KOPT-K1 (cell line): ENCODE measurements at regions not wholly inside any gene's neighbourhood (a gene's known extent, or its start where the extent isn't known, plus 50 kb on each side); places are given as distances from the start of the nearest gene placed in this dataset.
"Not testable (repeated sequence)": the region's sequence is repeated elsewhere in the genome, so short reads cannot be mapped to it uniquely, and the experiment has no call there.

Experiments
- H3K27ac ChIP-seq: fragments of 200-600 bp; sonication (generic); 2 replicates; pipeline ENCODE4 v1.5.1; 2016; ENCODE audit warnings: antibody characterized with exemption, mild to moderate bottlenecking, low read depth, low read length; ENCODE audit not compliant: poor library complexity, severe bottlenecking
- H3K36me3 ChIP-seq: fragments of 200-600 bp; sonication (generic); 2 replicates; pipeline ENCODE4 v1.5.1; 2017; ENCODE audit warnings: antibody characterized with exemption, mild to moderate bottlenecking, low read length, moderate library complexity; ENCODE audit not compliant: insufficient read depth
- H3K9me3 ChIP-seq: fragments of 200-600 bp; sonication (generic); 2 replicates; pipeline ENCODE4 v1.5.1; 2017; ENCODE audit warnings: antibody characterized with exemption, low read length, mild to moderate bottlenecking; ENCODE audit not compliant: insufficient read depth, poor library complexity, severe bottlenecking

- H3K36me3 ChIP-seq, H3K9me3 ChIP-seq, H3K27ac ChIP-seq: not testable (repeated sequence)
These were observed 274.0 kb downstream of the ANAPC1 start for GRCh38 chr2:111610035-111610434.

- Histone ChIP-seq H3K27ac (no peak overlapping the region), H3K9me3 (no peaks in the 10 kb centered on the region), H3K36me3 (no peaks in the 10 kb centered on the region)
These were observed 267.3 kb downstream of the ANAPC1 start for GRCh38 chr2:111616651-111617218.

- Histone ChIP-seq H3K9me3 (no peaks in the 10 kb centered on the region), H3K27ac (no peak overlapping the region), H3K36me3 (no peaks in the 10 kb centered on the region)
These were observed 266.4 kb downstream of the ANAPC1 start for GRCh38 chr2:111617299-111618225.

- H3K9me3 ChIP-seq, result no peaks in the 10 kb centered on the region
- no peaks in the 10 kb centered on the region for H3K36me3 ChIP-seq
- no peak overlapping the region for H3K27ac ChIP-seq
These were observed 265.6 kb downstream of the ANAPC1 start for GRCh38 chr2:111618226-111618977.

GRCh38 chr2:111618978-111619902 lies 264.8 kb downstream of the ANAPC1 start:
- H3K27ac ChIP-seq, result no peak overlapping the region
- no peaks in the 10 kb centered on the region for H3K36me3 ChIP-seq
- no peaks in the 10 kb centered on the region for H3K9me3 ChIP-seq

- Histone ChIP-seq H3K36me3 (no peaks in the 10 kb centered on the region), H3K9me3 (no peaks in the 10 kb centered on the region), H3K27ac (no peak overlapping the region)
These were observed 263.7 kb downstream of the ANAPC1 start for GRCh38 chr2:111620281-111620680.

DNA sequence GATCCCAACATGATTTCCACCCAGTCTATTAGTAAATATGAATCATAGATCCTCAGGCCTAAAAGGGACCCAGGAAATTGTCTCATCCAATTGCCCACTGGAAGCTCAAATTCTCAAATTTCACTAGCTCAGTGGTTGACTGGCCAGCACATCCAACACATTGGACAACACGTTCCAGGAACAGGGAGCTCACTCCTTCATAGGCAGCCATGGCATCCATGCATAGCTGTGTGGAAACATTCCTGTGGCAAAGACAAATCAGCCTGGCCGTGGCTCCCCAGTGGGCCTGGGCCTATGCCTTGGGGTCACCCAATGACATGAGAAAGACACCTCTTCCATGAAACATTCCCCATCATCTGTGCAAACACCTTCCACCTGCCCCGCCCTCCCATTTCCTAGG lies 261.1 kb downstream of the ANAPC1 start:
- Histone ChIP-seq H3K9me3 (peaks cover 7% of the 10 kb centered on the region), H3K27ac (no peak overlapping the region), H3K36me3 (no peaks in the 10 kb centered on the region)

DNA sequence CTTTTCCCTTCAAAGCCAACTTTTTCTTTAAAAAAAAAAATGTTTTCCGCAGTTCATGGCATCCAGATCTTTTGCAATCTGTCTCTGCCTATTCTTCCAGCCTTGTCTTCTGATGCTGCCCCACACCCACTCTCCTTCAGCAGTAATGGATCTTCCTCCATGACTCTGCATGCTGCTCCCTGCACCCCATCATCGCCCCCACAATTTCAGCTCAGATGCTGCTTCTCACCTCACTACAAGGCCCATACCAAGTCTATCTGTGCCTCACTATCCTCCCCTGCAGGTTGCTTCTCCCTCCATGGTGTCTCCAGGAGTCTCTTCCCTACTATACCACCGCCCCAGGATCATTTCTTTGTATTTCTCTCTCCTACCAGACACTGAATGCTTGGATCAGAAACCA lies 260.6 kb downstream of the ANAPC1 start:
- peaks cover 12% of the 10 kb centered on the region for H3K9me3 ChIP-seq
- H3K36me3 ChIP-seq, result no peaks in the 10 kb centered on the region

GRCh38 chr2:111624411-111625156 lies 259.4 kb downstream of the ANAPC1 start:
- H3K36me3 ChIP-seq, result no peaks in the 10 kb centered on the region
- H3K9me3 ChIP-seq, result peaks cover 21% of the 10 kb centered on the region
- H3K27ac ChIP-seq, result no peak overlapping the region

More for the DNA sequence above, 260.6 kb downstream of the ANAPC1 start:
- H3K27ac ChIP-seq, result no peak overlapping the region

- not testable (repeated sequence) for H3K27ac ChIP-seq, H3K36me3 ChIP-seq
- peaks cover 26% of the 10 kb centered on the region for H3K9me3 ChIP-seq
These were observed 258.8 kb downstream of the ANAPC1 start for GRCh38 chr2:111625157-111625537.

- no peak overlapping the region for H3K27ac ChIP-seq
These were observed 257.7 kb downstream of the ANAPC1 start for GRCh38 chr2:111626037-111626864.

GRCh38 chr2:111626865-111627163 lies 257.2 kb downstream of the ANAPC1 start:
- Histone ChIP-seq H3K36me3 (no peaks in the 10 kb centered on the region), H3K27ac (no peak overlapping the region), H3K9me3 (peaks cover 27% of the 10 kb centered on the region)

More at GRCh38 chr2:111626037-111626864, 257.7 kb downstream of the ANAPC1 start:
- H3K36me3 ChIP-seq, result no peaks in the 10 kb centered on the region
- H3K9me3 ChIP-seq, result peaks cover 27% of the 10 kb centered on the region

- peaks cover 27% of the 10 kb centered on the region for H3K9me3 ChIP-seq
- H3K27ac ChIP-seq, result no peak overlapping the region
- no peaks in the 10 kb centered on the region for H3K36me3 ChIP-seq
These were observed 256.7 kb downstream of the ANAPC1 start for GRCh38 chr2:111627256-111627655.
